HepG2 (cell line): ENCODE measurements at regions not wholly inside any gene's neighbourhood (a gene's known extent, or its start where the extent isn't known, plus 50 kb on each side); places are given as distances from the start of the nearest gene placed in this dataset.

ENCODE experiments used
- MAFF ChIP-seq: IDR thresholded peaks from 2 replicates; pipeline ENCODE4 v1.6.1; 2011; ENCODE audit warnings: low read depth, low read length, improper control_type of control experiment
- PRDM15 ChIP-seq: sonication (generic); formaldehyde crosslinking; IDR thresholded peaks from 2 replicates; pipeline ENCODE4 v1.4.0; 2020; ENCODE audit warnings: missing genetic modification reagents
- ZKSCAN5 ChIP-seq: sonication (generic); formaldehyde crosslinking; IDR thresholded peaks from 2 replicates; pipeline ENCODE4 v1.5.1; 2020; ENCODE audit warnings: mild to moderate bottlenecking, missing genetic modification reagents
- ZNF383 ChIP-seq: sonication (generic); formaldehyde crosslinking; IDR thresholded peaks from 2 replicates; pipeline ENCODE4 v1.4.0; 2020; ENCODE audit warnings: missing genetic modification reagents, mild to moderate bottlenecking, borderline replicate concordance
- ZNF687 ChIP-seq: sonication (generic); formaldehyde crosslinking; IDR thresholded peaks from 2 replicates; pipeline ENCODE4 v1.5.1; 2020; ENCODE audit warnings: mild to moderate bottlenecking, missing genetic modification reagents, moderate library complexity

GRCh38 chr2:15712551-15713342, 121.1 kb downstream of the DDX1 start (continued):
- TF ChIP-seq ZNF687 (CRISPR knock-in tag) = no peak
- no peak for TF ChIP-seq ZNF383 (CRISPR knock-in tag)
- TF ChIP-seq MAFF = no peak
- TF ChIP-seq PRDM15 = no peak
- TF ChIP-seq ZKSCAN5 (CRISPR knock-in tag) = no peak
- TF ChIP-seq, all 625 proteins: peak for 0
